Stimulated activated naive CD8-positive, alpha-beta T cell treated with anti-CD3 and anti-CD28 coated beads, Interleukin-15, amount 100 ng/mL, for 72 hours (primary cell): ENCODE measurements at regions not wholly inside any gene's neighbourhood (a gene's known extent, or its start where the extent isn't known, plus 50 kb on each side); places are given as distances from the start of the nearest gene placed in this dataset.
"Not testable (repeated sequence)": the region's sequence is repeated elsewhere in the genome, so short reads cannot be mapped to it uniquely, and the experiment has no call there.

Experiments used
- ATAC-seq: fragments of 150-1000 bp; cut with Tn5 transposase; 2 replicates; pipeline ENCODE4 v1.10.0; 2021; ENCODE audit warnings: mild to moderate bottlenecking, moderate library complexity
- DNase-seq, 2 donors: peaks; one replicate each; pipeline ENCODE4 v3.0.0; 2021 to 2022
- H3K27ac Mint-ChIP-seq, 2 donors: one replicate each; pipeline ENCODE4 v1.8.0; 2022; ENCODE audit warnings: mild to moderate bottlenecking in 2 of 2, mixed read lengths in 2 of 2, moderate library complexity in 2 of 2
- H3K27me3 Mint-ChIP-seq: one replicate; pipeline ENCODE4 v1.8.0; 2022; ENCODE audit warnings: mixed read lengths
- H3K4me1 Mint-ChIP-seq: one replicate; pipeline ENCODE4 v1.8.0; 2022; ENCODE audit warnings: mild to moderate bottlenecking, mixed read lengths
- H3K4me3 Mint-ChIP-seq, 2 donors: one replicate each; pipeline ENCODE4 v1.8.0; 2022; ENCODE audit warnings: mild to moderate bottlenecking in 2 of 2, mixed read lengths in 2 of 2, moderate library complexity in 1 of 2
- H3K9me3 Mint-ChIP-seq, 2 donors: one replicate each; pipeline ENCODE4 v1.8.0; 2022; ENCODE audit warnings: mixed read lengths in 2 of 2

- no peak for ATAC-seq
Measured at GRCh38 chr7:156509216-156509615, 131.4 kb upstream of the RNF32 start.

DNA sequence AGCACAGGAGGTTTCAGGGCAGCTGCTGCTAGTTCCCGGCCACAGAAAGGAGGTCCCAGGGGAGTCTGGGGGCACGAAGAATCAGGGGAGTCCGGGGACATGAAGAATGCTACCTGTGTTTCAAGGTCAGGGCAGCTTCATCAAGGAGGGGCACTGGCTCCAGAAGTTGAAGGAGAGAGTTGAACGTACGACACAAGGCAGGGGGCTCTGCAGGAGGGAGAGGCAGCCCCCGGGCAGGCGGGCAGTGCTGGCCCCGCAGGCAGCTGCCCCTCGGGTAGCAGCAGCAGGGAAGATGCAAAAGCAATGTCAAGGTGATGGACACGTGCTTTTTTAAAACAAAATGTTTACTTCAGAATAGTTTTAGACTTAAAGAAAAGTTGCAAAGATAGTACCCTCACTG lies 134.7 kb upstream of the RNF32 start:
- no peak for DNase-seq
- H3K9me3 Mint-ChIP-seq: peaks cover 16 to 26% of the 10 kb centered on the region in 2 donors
- no peak overlapping the region for H3K27ac Mint-ChIP-seq
- no peaks in the 10 kb centered on the region for H3K4me1 Mint-ChIP-seq
- H3K27me3 Mint-ChIP-seq: peaks cover 19% of the 10 kb centered on the region
- ATAC-seq: no peak
- H3K4me3 Mint-ChIP-seq: no peak overlapping the region

More at GRCh38 chr7:156509216-156509615, 131.4 kb upstream of the RNF32 start:
- DNase-seq: no peak
- no peaks in the 10 kb centered on the region for H3K4me1 Mint-ChIP-seq
- H3K4me3 Mint-ChIP-seq: no peak overlapping the region
- peaks cover 25% of the 10 kb centered on the region for H3K27me3 Mint-ChIP-seq
- H3K9me3 Mint-ChIP-seq: peaks cover 23 to 32% of the 10 kb centered on the region in 2 donors
- no peak overlapping the region for H3K27ac Mint-ChIP-seq

DNA sequence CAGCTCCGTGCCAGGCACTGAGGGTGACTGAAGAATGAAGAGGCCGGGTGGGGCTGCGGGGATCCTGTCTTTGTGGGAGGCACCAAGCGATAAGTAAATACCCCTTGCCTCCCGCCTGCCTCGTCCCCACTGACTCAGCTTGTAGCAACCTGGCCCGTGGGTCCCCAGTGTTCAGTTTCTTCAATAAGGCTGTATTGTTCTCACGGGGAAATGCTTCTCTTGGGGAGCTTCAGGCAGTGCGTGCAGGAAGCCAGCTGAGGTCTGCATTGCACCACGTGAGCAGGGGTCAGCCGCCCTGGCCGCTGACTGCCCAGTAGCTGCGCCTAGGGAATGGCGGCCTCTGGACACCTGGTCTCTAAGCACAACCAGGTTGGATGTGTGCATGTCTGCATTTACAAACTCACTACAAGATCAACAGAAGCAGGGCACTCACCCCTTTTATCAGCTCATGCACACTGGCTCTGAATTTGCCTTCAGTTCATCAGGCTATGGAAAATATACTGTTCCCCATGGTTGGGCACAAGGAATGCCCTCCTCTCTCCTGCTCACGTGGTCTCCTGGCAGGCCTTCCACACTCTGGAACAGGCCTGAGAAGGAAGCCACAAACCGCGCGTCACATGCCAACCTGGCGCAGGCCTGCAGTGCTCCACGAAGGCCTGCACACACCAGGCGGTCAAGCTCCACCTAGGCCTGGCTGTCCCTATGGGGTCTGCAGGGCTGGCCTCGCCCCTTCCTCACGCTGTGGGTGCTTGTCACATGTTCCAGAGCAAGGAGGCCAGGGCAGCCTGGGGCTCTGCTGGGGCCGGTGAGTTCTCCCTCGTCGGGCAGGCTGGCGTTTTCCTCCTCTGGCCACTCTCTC lies 135.7 kb upstream of the RNF32 start:
- H3K9me3 Mint-ChIP-seq: peaks cover 7 to 17% of the 10 kb centered on the region in 2 donors

DNA sequence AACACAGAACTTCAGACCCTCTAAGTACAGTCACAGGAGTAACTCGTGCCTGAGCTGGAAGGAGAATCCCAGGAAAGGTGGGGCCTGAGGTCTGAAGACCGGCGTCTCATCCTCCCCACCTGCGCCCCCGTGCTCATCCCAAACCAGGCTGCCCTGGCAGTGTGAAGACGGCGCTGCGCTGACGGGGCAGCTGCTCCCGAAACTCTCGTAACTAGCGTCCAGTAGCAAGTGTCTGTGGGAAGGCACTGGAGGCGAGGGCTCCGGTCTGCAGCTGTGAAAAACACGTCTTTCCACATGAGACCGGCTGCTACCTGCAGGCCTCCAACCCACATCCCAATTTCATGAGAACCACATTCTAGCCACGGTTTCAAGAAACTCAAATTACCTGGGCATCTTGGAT lies 136.6 kb upstream of the RNF32 start:
- no peak for ATAC-seq
- no peak for DNase-seq
- no peak overlapping the region for H3K4me3 Mint-ChIP-seq
- H3K9me3 Mint-ChIP-seq: peaks cover 0 to 8% of the 10 kb centered on the region in 2 donors
- no peaks in the 10 kb centered on the region for H3K4me1 Mint-ChIP-seq
- no peak overlapping the region for H3K27ac Mint-ChIP-seq
- peaks cover 19% of the 10 kb centered on the region for H3K27me3 Mint-ChIP-seq

More for the DNA sequence above, 135.7 kb upstream of the RNF32 start:
- DNase-seq: no peak
- ATAC-seq: no peak
- no peaks in the 10 kb centered on the region for H3K4me1 Mint-ChIP-seq
- no peak overlapping the region for H3K4me3 Mint-ChIP-seq
- no peak overlapping the region for H3K27ac Mint-ChIP-seq
- peaks cover 19% of the 10 kb centered on the region for H3K27me3 Mint-ChIP-seq

DNA sequence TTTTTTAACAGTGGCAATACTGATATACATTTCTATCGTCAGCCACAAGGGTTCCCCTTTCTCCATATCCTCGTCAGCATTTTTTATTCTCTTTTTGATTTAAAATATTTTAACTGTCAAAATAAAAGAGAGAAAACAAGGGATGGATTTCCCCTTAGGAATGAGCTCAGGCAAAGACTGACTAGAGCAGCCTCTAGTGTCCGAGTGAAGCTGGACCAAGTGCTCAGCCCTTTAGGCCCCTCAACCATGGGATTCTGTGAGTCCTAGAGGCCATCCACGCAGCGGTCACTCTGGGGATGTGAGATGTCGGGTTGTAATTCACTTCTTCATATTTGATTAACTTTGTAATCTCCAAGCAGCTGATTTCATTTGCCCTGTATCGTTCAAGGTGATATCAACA lies 137.4 kb upstream of the RNF32 start:
- H3K27me3 Mint-ChIP-seq: peaks cover 19% of the 10 kb centered on the region
- H3K4me1 Mint-ChIP-seq: no peaks in the 10 kb centered on the region
- H3K27ac Mint-ChIP-seq: no peak overlapping the region
- no peak for DNase-seq
- ATAC-seq: no peak
- no peak overlapping the region for H3K4me3 Mint-ChIP-seq
- peaks cover 0 to 2% of the 10 kb centered on the region in 2 donors for H3K9me3 Mint-ChIP-seq

GRCh38 chr7:156501815-156502214 lies 138.8 kb upstream of the RNF32 start:
- H3K4me1 Mint-ChIP-seq, H3K27ac Mint-ChIP-seq: not testable (repeated sequence)
- H3K27me3 Mint-ChIP-seq: peaks cover 18% of the 10 kb centered on the region

GRCh38 chr7:156499247-156499881 lies 141.2 kb upstream of the RNF32 start:
- ATAC-seq (no peak), DNase-seq (no peak)
- Mint-ChIP-seq H3K9me3 (no peaks in the 10 kb centered on the region), H3K27me3 (no peaks in the 10 kb centered on the region), H3K4me1 (no peaks in the 10 kb centered on the region), H3K4me3 (no peak overlapping the region), H3K27ac (no peak overlapping the region)

More at GRCh38 chr7:156501815-156502214, 138.8 kb upstream of the RNF32 start:
- not testable (repeated sequence) for H3K4me3 Mint-ChIP-seq, ATAC-seq, H3K9me3 Mint-ChIP-seq, DNase-seq

- Mint-ChIP-seq H3K27ac (no peak overlapping the region), H3K27me3 (peaks cover under 1% of the 10 kb centered on the region), H3K4me1 (no peaks in the 10 kb centered on the region), H3K4me3 (no peak overlapping the region), H3K9me3 (no peaks in the 10 kb centered on the region)
- DNase-seq (no peak), ATAC-seq (no peak)
Measured at GRCh38 chr7:156497776-156498509, 142.6 kb upstream of the RNF32 start.

DNA sequence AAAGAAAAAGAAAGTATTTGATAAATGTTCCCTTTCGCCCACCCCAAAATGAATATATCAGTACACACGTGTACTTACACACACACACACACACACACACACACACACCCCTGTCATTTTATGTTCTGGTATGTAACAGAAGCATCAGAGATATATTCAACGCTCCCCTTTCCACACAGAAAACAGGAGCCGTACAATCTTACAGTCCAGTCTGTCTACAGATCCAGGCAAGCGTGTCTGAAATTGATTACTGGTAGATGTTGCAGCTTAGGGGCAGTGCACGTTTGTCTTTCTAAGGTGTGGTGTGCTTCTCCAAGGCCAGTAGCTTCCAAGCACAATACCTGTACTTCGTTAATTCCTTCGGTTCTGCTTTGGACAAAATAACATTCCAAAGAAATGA lies 143.7 kb upstream of the RNF32 start:
- Mint-ChIP-seq H3K4me3 (no peak overlapping the region), H3K4me1 (no peaks in the 10 kb centered on the region), H3K9me3 (no peaks in the 10 kb centered on the region), H3K27me3 (peaks cover 11% of the 10 kb centered on the region), H3K27ac (no peak overlapping the region)
- ATAC-seq (no peak), DNase-seq (no peak)

DNA sequence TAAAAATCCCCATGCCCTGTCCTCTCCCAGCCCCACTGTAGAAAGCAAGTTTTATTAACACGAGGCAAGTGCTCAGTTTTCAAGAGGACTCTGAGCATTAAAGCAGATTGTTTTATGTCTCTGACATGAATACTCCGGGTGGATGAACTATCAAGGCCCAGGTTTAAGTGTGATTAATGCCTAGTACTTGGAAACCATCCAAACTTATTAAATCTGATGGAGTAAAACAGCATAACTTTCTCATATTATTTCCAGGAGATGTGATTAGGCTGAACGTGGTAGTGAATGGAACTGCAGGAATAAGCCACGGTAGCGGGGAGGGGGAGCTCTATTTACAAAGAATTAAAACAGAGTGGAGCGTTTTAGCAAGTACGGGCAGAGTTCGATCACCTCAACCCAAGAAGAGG lies 144.2 kb upstream of the RNF32 start:
- DNase-seq (no peak), ATAC-seq (no peak)
- Mint-ChIP-seq H3K9me3 (no peaks in the 10 kb centered on the region), H3K4me1 (no peaks in the 10 kb centered on the region), H3K27ac (no peak overlapping the region), H3K4me3 (no peak overlapping the region), H3K27me3 (peaks cover 16% of the 10 kb centered on the region)

DNA sequence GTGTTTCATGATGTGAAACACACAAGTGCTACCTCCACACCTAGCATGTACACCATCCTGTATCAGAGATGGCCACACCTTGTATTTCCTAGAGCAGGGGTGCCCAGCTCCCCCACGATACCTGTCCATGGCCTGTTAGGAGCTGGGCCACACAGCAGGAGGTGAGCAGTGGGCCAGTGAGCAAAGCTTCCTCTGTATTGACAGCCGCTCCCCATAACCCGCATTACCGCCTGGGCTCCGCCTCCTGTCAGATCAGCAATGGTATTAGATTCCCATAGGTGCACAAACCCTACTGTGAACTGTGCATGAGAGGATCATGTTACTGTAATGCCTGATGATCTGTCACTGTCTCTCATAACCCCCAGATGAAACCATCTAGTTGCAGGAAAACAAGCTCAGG lies 145.6 kb upstream of the RNF32 start:
- Mint-ChIP-seq H3K27me3 (peaks cover 16% of the 10 kb centered on the region), H3K9me3 (no peaks in the 10 kb centered on the region), H3K27ac (no peak overlapping the region), H3K4me3 (no peak overlapping the region), H3K4me1 (no peaks in the 10 kb centered on the region)
- DNase-seq (no peak), ATAC-seq (no peak)

GRCh38 chr7:156493942-156494341 lies 146.6 kb upstream of the RNF32 start:
- no peak for DNase-seq
- no peak overlapping the region for H3K27ac Mint-ChIP-seq
- ATAC-seq: no peak
- no peaks in the 10 kb centered on the region for H3K9me3 Mint-ChIP-seq
- H3K4me3 Mint-ChIP-seq: no peak overlapping the region
- no peaks in the 10 kb centered on the region for H3K4me1 Mint-ChIP-seq
- H3K27me3 Mint-ChIP-seq: peaks cover 16% of the 10 kb centered on the region

DNA sequence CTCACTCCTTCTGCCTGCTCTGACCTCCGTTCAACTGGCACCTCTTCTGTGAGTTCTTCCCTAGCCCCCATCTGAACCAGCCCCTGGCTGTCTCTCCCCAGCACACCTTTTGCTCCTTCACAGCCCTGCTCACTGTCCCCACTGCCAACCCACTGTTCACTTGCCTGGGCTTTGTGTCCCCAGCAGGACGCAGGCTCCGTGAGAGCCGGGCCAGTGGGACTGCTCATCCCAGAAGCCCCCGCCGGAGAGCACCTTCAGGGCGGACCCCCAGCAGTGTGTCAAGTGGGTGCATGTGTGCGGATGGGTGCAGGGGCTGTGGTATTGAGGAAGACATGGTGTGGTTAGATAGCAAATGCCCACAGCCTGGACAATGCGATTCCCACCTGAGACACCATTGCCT lies 148.4 kb upstream of the RNF32 start:
- Mint-ChIP-seq H3K27me3 (peaks cover 23% of the 10 kb centered on the region), H3K9me3 (no peaks in the 10 kb centered on the region), H3K4me3 (no peak overlapping the region), H3K4me1 (no peaks in the 10 kb centered on the region), H3K27ac (no peak overlapping the region)
- ATAC-seq: peak; percentile 31
- no peak for DNase-seq

DNA sequence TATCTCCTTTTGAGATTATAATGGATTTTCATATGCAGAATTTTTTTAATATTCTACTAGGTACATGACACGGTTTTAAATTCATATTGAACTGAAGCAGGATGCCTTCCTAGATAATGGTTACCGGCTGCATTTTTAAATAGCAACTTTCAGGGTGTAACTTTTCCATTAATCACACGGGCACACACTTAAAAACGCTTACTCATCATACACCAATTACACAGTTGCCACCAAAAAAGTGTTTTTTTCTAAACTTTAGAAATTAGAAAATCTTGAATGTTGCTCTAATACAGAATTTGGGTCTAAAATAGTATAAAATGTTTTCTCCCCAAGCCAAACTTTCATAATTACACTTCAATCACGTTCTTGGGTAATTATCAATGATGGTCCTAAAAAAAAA lies 149.1 kb upstream of the RNF32 start:
- DNase-seq (no peak), ATAC-seq (no peak)
- Mint-ChIP-seq H3K4me1 (no peaks in the 10 kb centered on the region), H3K27me3 (peaks cover 23% of the 10 kb centered on the region), H3K27ac (no peak overlapping the region), H3K9me3 (no peaks in the 10 kb centered on the region), H3K4me3 (no peak overlapping the region)

DNA sequence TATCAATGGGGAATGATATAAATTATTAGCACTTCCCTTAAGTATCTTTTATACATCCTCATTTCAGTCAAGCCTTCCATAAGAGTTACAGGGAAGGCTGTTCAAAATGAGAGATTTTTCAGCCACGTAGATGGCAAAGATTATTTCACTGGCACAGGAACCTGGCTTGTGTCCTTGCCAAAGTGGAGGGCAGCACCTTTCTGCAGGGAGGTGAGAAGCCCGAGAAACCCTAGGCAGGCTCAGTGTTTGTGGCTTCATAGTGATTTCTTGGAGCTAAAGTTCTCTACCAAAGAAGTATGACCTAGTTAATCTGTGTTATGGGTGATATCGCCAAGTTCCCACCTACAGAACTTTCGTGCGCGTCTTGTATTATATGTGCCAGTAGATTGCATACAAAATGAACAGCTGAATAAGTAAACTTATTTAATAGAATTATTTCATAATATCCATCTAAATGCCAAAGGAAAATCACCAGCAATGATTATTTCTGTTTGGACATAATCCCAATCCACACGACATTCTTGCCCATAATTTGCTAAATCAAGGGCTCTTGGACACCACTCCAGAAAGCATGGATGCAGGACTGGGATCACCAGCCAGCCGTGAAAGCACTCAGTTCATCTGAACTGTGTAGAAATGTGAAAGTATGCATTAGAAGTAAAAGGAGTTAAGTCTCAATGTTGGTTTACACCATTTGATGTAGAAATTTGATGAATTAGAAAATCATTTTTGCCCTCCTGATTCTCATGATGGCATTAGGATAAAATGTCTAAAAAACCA lies 150.4 kb upstream of the RNF32 start:
- DNase-seq (no peak), ATAC-seq (no peak)
- no peaks in the 10 kb centered on the region for H3K4me1 Mint-ChIP-seq
- H3K4me3 Mint-ChIP-seq: no peak overlapping the region
- no peaks in the 10 kb centered on the region for H3K9me3 Mint-ChIP-seq
- peaks cover 23% of the 10 kb centered on the region for H3K27me3 Mint-ChIP-seq
- no peak overlapping the region for H3K27ac Mint-ChIP-seq
